A549 (cell line): ENCODE measurements at regions not wholly inside any gene's neighbourhood (a gene's known extent, or its start where the extent isn't known, plus 50 kb on each side); places are given as distances from the start of the nearest gene placed in this dataset.

ENCODE experiments used
- HDAC2 ChIP-seq: fragments of 200-600 bp; sonication (generic); IDR thresholded peaks from 2 replicates; pipeline ENCODE4 v1.6.1; 2016
- RAD21 ChIP-seq, 2 experiments: fragments of >200 bp in 1 of 2; sonication (Bioruptor Twin) in 1 of 2; formaldehyde crosslinking in 1 of 2; IDR thresholded peaks in 1 of 2; conservative IDR thresholded peaks in 1 of 2; 2 replicates in 1 of 2; 3 replicates in 1 of 2; pipeline ENCODE4 v1.6.1; 2012 to 2018; ENCODE audit warnings: inconsistent platforms in 1 of 2
- RCOR1 ChIP-seq: fragments of 150-350 bp; IDR thresholded peaks from 2 replicates; pipeline ENCODE4 v1.6.1; 2014; ENCODE audit warnings: antibody characterized with exemption, low read length, low read depth
- SMC3 ChIP-seq: fragments of >200 bp; sonication (Bioruptor Twin); formaldehyde crosslinking; IDR thresholded peaks from 3 replicates; pipeline ENCODE4 v1.6.1; 2018; ENCODE audit warnings: inconsistent platforms
- TF ChIP-seq, protein P1 (sequence below): fragments of >200 bp; sonication (Bioruptor Twin); formaldehyde crosslinking; IDR thresholded peaks from 3 replicates; pipeline ENCODE4 v1.5.1; 2016
- TF ChIP-seq, protein P2 (sequence below): fragments of 250-450 bp; sonication (Bioruptor Pico); IDR thresholded peaks from 2 replicates; pipeline ENCODE4 v1.5.0; 2021; ENCODE audit warnings: mild to moderate bottlenecking, moderate library complexity, borderline replicate concordance
- TF ChIP-seq, protein P3 (sequence below): IDR thresholded peaks from 2 replicates; pipeline ENCODE4 v1.6.1; 2012

DNA sequence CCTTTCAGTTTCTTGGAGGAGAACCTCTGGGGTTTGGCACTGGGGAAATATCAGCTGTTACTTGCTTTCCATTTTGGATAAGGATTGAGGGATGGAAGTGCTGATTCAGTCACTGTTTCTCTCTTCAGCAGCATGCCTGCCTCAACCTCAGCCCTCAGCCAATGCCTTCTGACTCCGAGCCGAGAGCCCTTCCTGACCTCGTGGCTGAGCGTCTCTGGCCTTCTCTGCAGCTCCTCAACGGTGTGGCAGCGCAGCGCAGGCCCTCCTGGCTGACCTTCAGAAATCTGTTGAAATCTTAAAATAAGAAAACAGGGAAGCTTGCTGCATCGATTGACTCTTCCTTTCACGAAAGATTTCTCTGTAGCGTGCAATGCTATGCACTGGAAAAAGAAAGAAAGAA is 434.3 kb upstream of the FAT1 start:
- TF ChIP-seq, protein P1, sequence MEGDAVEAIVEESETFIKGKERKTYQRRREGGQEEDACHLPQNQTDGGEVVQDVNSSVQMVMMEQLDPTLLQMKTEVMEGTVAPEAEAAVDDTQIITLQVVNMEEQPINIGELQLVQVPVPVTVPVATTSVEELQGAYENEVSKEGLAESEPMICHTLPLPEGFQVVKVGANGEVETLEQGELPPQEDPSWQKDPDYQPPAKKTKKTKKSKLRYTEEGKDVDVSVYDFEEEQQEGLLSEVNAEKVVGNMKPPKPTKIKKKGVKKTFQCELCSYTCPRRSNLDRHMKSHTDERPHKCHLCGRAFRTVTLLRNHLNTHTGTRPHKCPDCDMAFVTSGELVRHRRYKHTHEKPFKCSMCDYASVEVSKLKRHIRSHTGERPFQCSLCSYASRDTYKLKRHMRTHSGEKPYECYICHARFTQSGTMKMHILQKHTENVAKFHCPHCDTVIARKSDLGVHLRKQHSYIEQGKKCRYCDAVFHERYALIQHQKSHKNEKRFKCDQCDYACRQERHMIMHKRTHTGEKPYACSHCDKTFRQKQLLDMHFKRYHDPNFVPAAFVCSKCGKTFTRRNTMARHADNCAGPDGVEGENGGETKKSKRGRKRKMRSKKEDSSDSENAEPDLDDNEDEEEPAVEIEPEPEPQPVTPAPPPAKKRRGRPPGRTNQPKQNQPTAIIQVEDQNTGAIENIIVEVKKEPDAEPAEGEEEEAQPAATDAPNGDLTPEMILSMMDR, result no peak
- no peak for TF ChIP-seq HDAC2
- TF ChIP-seq RCOR1, result no peak
- TF ChIP-seq, protein P2, sequence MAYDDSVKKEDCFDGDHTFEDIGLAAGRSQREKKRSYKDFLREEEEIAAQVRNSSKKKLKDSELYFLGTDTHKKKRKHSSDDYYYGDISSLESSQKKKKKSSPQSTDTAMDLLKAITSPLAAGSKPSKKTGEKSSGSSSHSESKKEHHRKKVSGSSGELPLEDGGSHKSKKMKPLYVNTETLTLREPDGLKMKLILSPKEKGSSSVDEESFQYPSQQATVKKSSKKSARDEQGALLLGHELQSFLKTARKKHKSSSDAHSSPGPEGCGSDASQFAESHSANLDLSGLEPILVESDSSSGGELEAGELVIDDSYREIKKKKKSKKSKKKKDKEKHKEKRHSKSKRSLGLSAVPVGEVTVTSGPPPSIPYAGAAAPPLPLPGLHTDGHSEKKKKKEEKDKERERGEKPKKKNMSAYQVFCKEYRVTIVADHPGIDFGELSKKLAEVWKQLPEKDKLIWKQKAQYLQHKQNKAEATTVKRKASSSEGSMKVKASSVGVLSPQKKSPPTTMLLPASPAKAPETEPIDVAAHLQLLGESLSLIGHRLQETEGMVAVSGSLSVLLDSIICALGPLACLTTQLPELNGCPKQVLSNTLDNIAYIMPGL (CRISPR knock-in tag), result no peak
- no peak for TF ChIP-seq RAD21 (conservative IDR thresholded peaks at IDR 0.05 in 1 of 2, IDR thresholded peaks at IDR 0.05 in 1 of 2)
- TF ChIP-seq SMC3, result no peak
- TF ChIP-seq, protein P3, sequence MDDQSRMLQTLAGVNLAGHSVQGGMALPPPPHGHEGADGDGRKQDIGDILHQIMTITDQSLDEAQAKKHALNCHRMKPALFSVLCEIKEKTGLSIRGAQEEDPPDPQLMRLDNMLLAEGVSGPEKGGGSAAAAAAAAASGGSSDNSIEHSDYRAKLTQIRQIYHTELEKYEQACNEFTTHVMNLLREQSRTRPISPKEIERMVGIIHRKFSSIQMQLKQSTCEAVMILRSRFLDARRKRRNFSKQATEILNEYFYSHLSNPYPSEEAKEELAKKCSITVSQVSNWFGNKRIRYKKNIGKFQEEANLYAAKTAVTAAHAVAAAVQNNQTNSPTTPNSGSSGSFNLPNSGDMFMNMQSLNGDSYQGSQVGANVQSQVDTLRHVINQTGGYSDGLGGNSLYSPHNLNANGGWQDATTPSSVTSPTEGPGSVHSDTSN, result no peak
